ENCODE measurements at regions not wholly inside any gene's neighbourhood (a gene's known extent, or its start where the extent isn't known, plus 50 kb on each side); places are given as distances from the start of the nearest gene placed in this dataset.

- TF ChIP-seq POLR2A (IDR thresholded peaks at IDR 0.05) = no peak
- no peak for TF ChIP-seq CTCF (IDR thresholded peaks at IDR 0.05)
Measured at GRCh38 chr11:33451364-33451763, 194.2 kb downstream of the HIPK3 start.

All from heart left ventricle (tissue), 13 donors.